DND-41 (cell line): ENCODE measurements at regions not wholly inside any gene's neighbourhood (a gene's known extent, or its start where the extent isn't known, plus 50 kb on each side); places are given as distances from the start of the nearest gene placed in this dataset.

Experiments used
- EZH2 ChIP-seq: IDR thresholded peaks from 3 replicates; pipeline ENCODE4 v1.6.1; 2012; ENCODE audit warnings: borderline replicate concordance, low read depth, mild to moderate bottlenecking, moderate library complexity, low read length, inconsistent platforms; ENCODE audit not compliant: severe bottlenecking
- TF ChIP-seq, protein P1 (sequence below): IDR thresholded peaks from 2 replicates; pipeline ENCODE4 v1.5.1; 2012; ENCODE audit warnings: borderline replicate concordance, low read length, moderate library complexity, mild to moderate bottlenecking; ENCODE audit not compliant: poor library complexity, severe bottlenecking; ENCODE audit errors: extremely low read depth

- TF ChIP-seq EZH2, result no peak
- TF ChIP-seq, protein P1, sequence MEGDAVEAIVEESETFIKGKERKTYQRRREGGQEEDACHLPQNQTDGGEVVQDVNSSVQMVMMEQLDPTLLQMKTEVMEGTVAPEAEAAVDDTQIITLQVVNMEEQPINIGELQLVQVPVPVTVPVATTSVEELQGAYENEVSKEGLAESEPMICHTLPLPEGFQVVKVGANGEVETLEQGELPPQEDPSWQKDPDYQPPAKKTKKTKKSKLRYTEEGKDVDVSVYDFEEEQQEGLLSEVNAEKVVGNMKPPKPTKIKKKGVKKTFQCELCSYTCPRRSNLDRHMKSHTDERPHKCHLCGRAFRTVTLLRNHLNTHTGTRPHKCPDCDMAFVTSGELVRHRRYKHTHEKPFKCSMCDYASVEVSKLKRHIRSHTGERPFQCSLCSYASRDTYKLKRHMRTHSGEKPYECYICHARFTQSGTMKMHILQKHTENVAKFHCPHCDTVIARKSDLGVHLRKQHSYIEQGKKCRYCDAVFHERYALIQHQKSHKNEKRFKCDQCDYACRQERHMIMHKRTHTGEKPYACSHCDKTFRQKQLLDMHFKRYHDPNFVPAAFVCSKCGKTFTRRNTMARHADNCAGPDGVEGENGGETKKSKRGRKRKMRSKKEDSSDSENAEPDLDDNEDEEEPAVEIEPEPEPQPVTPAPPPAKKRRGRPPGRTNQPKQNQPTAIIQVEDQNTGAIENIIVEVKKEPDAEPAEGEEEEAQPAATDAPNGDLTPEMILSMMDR, result no peak
These were observed 531.8 kb upstream of the CADM1 start for GRCh38 chr11:116035977-116036376.
